OCI-LY7 (cell line): ENCODE measurements at regions not wholly inside any gene's neighbourhood (a gene's known extent, or its start where the extent isn't known, plus 50 kb on each side); places are given as distances from the start of the nearest gene placed in this dataset.

ENCODE experiments used
- BruUV-seq: library from RNA; stranded (reverse); fragments of 400-500 nt; replicated peaks from 2 replicates; lab custom pipeline; 2021; lab: Mats Ljungman, UMichigan
- CTCF ChIA-PET: fragments of 300-600 bp; sonication (Branson Sonifier 250); formaldehyde crosslinking; loops from one replicate; lab custom pipeline; 2022; ENCODE audit warnings: antibody characterized with exemption; ENCODE audit not compliant: unreplicated experiment; lab: Charles Lee
- POLR2A ChIA-PET: fragments of 300-600 bp; sonication (Branson Sonifier 250); formaldehyde crosslinking; loops from one replicate; lab custom pipeline; 2022; ENCODE audit warnings: antibody characterized with exemption; lab: Charles Lee
- DNase-seq: peaks from one replicate; pipeline ENCODE4 v3.0.0-alpha.2; 2015; ENCODE audit warnings: low spot score
- H2AFZ ChIP-seq: fragments of 200-600 bp; sonication (generic), shearing (Covaris generic); 2 replicates; pipeline ENCODE4 v1.6.1; 2014; ENCODE audit warnings: mild to moderate bottlenecking, antibody characterized with exemption, low read length, moderate library complexity
- H3K27ac ChIP-seq: fragments of 200-600 bp; sonication (generic); 2 replicates; pipeline ENCODE4 v1.5.1; 2014; ENCODE audit warnings: mixed run types, low read depth, mild to moderate bottlenecking, moderate library complexity, low read length, inconsistent platforms; ENCODE audit not compliant: poor library complexity, severe bottlenecking
- H3K36me3 ChIP-seq: fragments of 200-600 bp; sonication (generic); 2 replicates; pipeline ENCODE4 v1.6.1; 2014; ENCODE audit warnings: mild to moderate bottlenecking, antibody characterized with exemption, low read length, moderate library complexity, mixed read lengths; ENCODE audit not compliant: insufficient read depth
- H3K4me1 ChIP-seq: fragments of 200-600 bp; sonication (generic); 2 replicates; pipeline ENCODE4 v1.5.1; 2014; ENCODE audit warnings: mild to moderate bottlenecking, low read length; ENCODE audit not compliant: insufficient read depth, poor library complexity, severe bottlenecking
- H3K4me2 ChIP-seq: fragments of 200-600 bp; sonication (generic); 2 replicates; pipeline ENCODE4 v1.6.1; 2014; ENCODE audit warnings: mild to moderate bottlenecking, low read length
- H3K4me3 ChIP-seq: fragments of 200-600 bp; sonication (generic); 2 replicates; pipeline ENCODE4 v1.5.1; 2014; ENCODE audit warnings: mild to moderate bottlenecking, low read depth, low read length; ENCODE audit not compliant: poor library complexity, severe bottlenecking
- H3K79me2 ChIP-seq: fragments of 200-600 bp; sonication (generic); 2 replicates; pipeline ENCODE4 v1.6.1; 2016; ENCODE audit warnings: low read depth, mild to moderate bottlenecking, low read length, moderate library complexity, mixed read lengths; ENCODE audit not compliant: insufficient read depth
- H3K9me2 ChIP-seq: fragments of 200-600 bp; sonication (generic); 2 replicates; pipeline ENCODE4 v1.6.1; 2016; ENCODE audit warnings: mild to moderate bottlenecking, low read length, mixed read lengths; ENCODE audit not compliant: insufficient read depth
- H3K9me3 ChIP-seq: fragments of 200-600 bp; sonication (generic); 2 replicates; pipeline ENCODE4 v1.6.1; 2014; ENCODE audit warnings: mild to moderate bottlenecking, mixed run types, low read length, mixed read lengths
- H4K20me1 ChIP-seq: fragments of 200-600 bp; sonication (generic); 2 replicates; pipeline ENCODE4 v1.6.1; 2014; ENCODE audit warnings: mild to moderate bottlenecking, antibody characterized with exemption, low read length, moderate library complexity, mixed read lengths; ENCODE audit not compliant: insufficient read depth
- EZH2phosphoT487 ChIP-seq: fragments of 200-600 bp; sonication (generic); IDR thresholded peaks from 2 replicates; pipeline ENCODE4 v1.6.1; 2018; ENCODE audit warnings: low read depth, borderline replicate concordance, mild to moderate bottlenecking, mixed run types, antibody characterized with exemption, low read length, moderate library complexity, mixed read lengths
- intact Hi-C: fragments of 100-400 bp; cut with micrococcal nuclease; formaldehyde crosslinking; loops from one replicate; pipeline ENCODE4 v1.10.0; 2022; ENCODE audit not compliant: unreplicated experiment
- TF ChIP-seq, protein P1 (sequence below): fragments of 200-600 bp; sonication (generic); conservative IDR thresholded peaks from 2 replicates; pipeline ENCODE4 v1.5.1; 2014; ENCODE audit warnings: mild to moderate bottlenecking, antibody characterized with exemption, low read length, moderate library complexity, mixed read lengths

DNA sequence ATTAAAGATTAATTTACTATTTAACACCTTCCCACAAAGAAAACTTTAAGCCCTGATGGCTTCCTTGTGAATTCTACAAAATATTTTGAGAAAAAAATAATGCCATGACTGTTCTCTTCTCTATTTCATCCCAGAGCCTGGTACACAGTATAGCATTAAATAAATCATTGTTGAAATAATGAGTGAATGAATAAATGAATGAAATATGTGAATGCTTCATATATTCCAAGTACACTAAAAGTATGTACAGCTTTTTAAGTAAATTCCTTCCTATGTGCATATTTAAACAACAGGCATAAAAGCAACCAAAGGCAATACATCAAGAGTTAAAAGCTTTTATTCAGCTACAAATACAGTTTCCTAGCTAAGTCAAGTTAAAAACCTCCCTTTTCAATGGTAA, 144.9 kb upstream of the CCDC196 start:
- H3K36me3 ChIP-seq = no peaks in the 10 kb centered on the region
- H2AFZ ChIP-seq = no peak overlapping the region
- no peak overlapping the region for H3K27ac ChIP-seq
- POLR2A ChIA-PET = no interaction called here
- no peak for DNase-seq
- H3K4me3 ChIP-seq = no peak overlapping the region
- H3K4me1 ChIP-seq = no peaks in the 10 kb centered on the region
- no TSS peak for BruUV-seq
- intact Hi-C loops = no loop called here
- TF ChIP-seq, protein P1, sequence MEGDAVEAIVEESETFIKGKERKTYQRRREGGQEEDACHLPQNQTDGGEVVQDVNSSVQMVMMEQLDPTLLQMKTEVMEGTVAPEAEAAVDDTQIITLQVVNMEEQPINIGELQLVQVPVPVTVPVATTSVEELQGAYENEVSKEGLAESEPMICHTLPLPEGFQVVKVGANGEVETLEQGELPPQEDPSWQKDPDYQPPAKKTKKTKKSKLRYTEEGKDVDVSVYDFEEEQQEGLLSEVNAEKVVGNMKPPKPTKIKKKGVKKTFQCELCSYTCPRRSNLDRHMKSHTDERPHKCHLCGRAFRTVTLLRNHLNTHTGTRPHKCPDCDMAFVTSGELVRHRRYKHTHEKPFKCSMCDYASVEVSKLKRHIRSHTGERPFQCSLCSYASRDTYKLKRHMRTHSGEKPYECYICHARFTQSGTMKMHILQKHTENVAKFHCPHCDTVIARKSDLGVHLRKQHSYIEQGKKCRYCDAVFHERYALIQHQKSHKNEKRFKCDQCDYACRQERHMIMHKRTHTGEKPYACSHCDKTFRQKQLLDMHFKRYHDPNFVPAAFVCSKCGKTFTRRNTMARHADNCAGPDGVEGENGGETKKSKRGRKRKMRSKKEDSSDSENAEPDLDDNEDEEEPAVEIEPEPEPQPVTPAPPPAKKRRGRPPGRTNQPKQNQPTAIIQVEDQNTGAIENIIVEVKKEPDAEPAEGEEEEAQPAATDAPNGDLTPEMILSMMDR = no peak
- no peak for TF ChIP-seq EZH2phosphoT487
- no peaks in the 10 kb centered on the region for H3K9me2 ChIP-seq
- no peaks in the 10 kb centered on the region for H3K79me2 ChIP-seq
- CTCF ChIA-PET = no interaction called here
- no peak overlapping the region for H3K4me2 ChIP-seq
- no peaks in the 10 kb centered on the region for H4K20me1 ChIP-seq
- H3K9me3 ChIP-seq = no peaks in the 10 kb centered on the region

DNA sequence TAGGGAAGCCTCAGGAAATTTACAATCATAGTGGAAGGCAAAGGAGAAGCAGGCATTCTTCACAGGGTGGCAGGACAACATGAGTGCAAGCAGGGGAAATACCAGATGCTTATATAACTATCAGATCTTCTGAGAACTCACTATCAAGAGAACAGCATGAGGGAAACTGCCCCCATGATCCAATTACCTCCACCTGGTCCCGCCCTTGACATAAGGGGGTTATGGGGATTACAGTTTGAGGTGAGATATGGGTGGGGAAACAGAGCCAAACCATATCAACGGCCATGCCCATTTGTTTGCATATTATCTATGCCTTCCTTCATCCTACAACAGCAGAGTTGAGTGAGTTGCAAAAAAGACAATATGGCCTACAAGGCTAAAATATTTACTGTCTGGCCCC, 140.2 kb upstream of the CCDC196 start:
- TF ChIP-seq EZH2phosphoT487 = no peak
- TF ChIP-seq, protein P1 = no peak

DNA sequence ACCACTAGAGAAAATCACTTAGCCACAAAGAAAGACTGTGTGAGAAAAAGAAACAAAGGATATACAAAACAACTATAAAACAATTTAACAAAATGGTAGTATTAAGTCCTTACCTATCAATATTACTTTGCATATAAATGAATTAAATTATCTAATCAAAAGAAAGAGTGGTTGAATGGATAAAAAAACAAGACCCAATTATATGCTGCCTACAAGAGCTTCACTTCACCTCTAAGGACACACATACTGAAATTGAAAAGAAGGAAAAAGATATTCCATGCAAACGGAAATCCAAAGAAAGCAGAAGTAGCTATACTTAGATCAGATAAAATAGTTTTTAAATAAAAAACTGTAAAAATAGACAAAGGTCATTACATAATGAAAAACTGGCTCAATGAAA, 134.9 kb upstream of the CCDC196 start:
- Histone ChIP-seq H3K9me3 (no peaks in the 10 kb centered on the region), H4K20me1 (no peaks in the 10 kb centered on the region), H3K4me2 (no peak overlapping the region), H3K4me1 (no peaks in the 10 kb centered on the region), H3K4me3 (no peak overlapping the region), H3K27ac (no peak overlapping the region), H3K36me3 (no peaks in the 10 kb centered on the region), H3K9me2 (no peaks in the 10 kb centered on the region), H2AFZ (no peak overlapping the region), H3K79me2 (no peaks in the 10 kb centered on the region)
- no TSS peak for BruUV-seq
- no peak for TF ChIP-seq EZH2phosphoT487
- DNase-seq = no peak
- POLR2A ChIA-PET = no interaction called here
- CTCF ChIA-PET = no interaction called here
- intact Hi-C loops = loop anchor here (10.0 kb wide), 1 partner anchor 763 kb away; no protein-coding TSS in a partner anchor

More for the DNA sequence above, 140.2 kb upstream of the CCDC196 start:
- no peak overlapping the region for H3K4me2 ChIP-seq
- no peak overlapping the region for H2AFZ ChIP-seq
- no peak for DNase-seq
- no peaks in the 10 kb centered on the region for H3K4me1 ChIP-seq
- no peaks in the 10 kb centered on the region for H3K9me2 ChIP-seq
- ChIA-PET CTCF (no interaction called here), POLR2A (no interaction called here)
- intact Hi-C loops = no loop called here
- no TSS peak for BruUV-seq
- no peaks in the 10 kb centered on the region for H3K9me3 ChIP-seq
- H3K36me3 ChIP-seq = no peaks in the 10 kb centered on the region
- H4K20me1 ChIP-seq = no peaks in the 10 kb centered on the region
- no peaks in the 10 kb centered on the region for H3K79me2 ChIP-seq
- no peak overlapping the region for H3K4me3 ChIP-seq
- H3K27ac ChIP-seq = no peak overlapping the region
